HEK293T (cell line): ENCODE measurements at regions not wholly inside any gene's neighbourhood (a gene's known extent, or its start where the extent isn't known, plus 50 kb on each side); places are given as distances from the start of the nearest gene placed in this dataset.

Experiments
- CTCF ChIA-PET: fragments of 350-600 bp; formaldehyde crosslinking; extraction: SDS; loops from one replicate; lab custom pipeline; 2021; ENCODE audit warnings: antibody characterized with exemption, inconsistent platforms; lab: Yijun Ruan, JAX
- POLR2A ChIA-PET: fragments of 350-600 bp; formaldehyde crosslinking; extraction: SDS; loops from one replicate; lab custom pipeline; 2020; ENCODE audit warnings: antibody characterized with exemption, inconsistent platforms; lab: Yijun Ruan, JAX
- DNase-seq: peaks from one replicate; pipeline ENCODE4 v3.0.0; 2012; ENCODE audit warnings: mixed read lengths; ENCODE audit errors: extremely low spot score
- ARNT ChIP-seq: fragments of 450-650 bp; IDR thresholded peaks from 2 replicates; pipeline ENCODE4 v1.6.1; 2017; ENCODE audit warnings: mild to moderate bottlenecking
- BHLHE40 ChIP-seq: fragments of 450-650 bp; IDR thresholded peaks from 2 replicates; pipeline ENCODE4 v1.6.1; 2016; ENCODE audit warnings: mild to moderate bottlenecking, moderate library complexity, borderline replicate concordance
- CTBP1 ChIP-seq: fragments of 450-650 bp; IDR thresholded peaks from 2 replicates; pipeline ENCODE4 v1.6.1; 2016; ENCODE audit warnings: borderline replicate concordance
- ELF4 ChIP-seq: fragments of 450-650 bp; IDR thresholded peaks from 2 replicates; pipeline ENCODE4 v1.6.1; 2017; ENCODE audit warnings: antibody characterized with exemption
- FOXA1 ChIP-seq: fragments of 450-650 bp; IDR thresholded peaks from 2 replicates; pipeline ENCODE4 v1.6.1; 2016; ENCODE audit warnings: mild to moderate bottlenecking
- FOXK2 ChIP-seq: fragments of 450-650 bp; IDR thresholded peaks from 2 replicates; pipeline ENCODE4 v1.6.1; 2016; ENCODE audit warnings: mild to moderate bottlenecking
- FOXM1 ChIP-seq: fragments of 450-650 bp; IDR thresholded peaks from 2 replicates; pipeline ENCODE4 v1.6.1; 2017; ENCODE audit warnings: mild to moderate bottlenecking, borderline replicate concordance
- HDGF ChIP-seq: fragments of 450-650 bp; IDR thresholded peaks from 2 replicates; pipeline ENCODE4 v1.6.1; 2017; ENCODE audit warnings: antibody characterized with exemption, borderline replicate concordance
- L3MBTL2 ChIP-seq: fragments of 450-650 bp; conservative IDR thresholded peaks from 2 replicates; pipeline ENCODE4 v1.6.1; 2016; ENCODE audit warnings: mild to moderate bottlenecking
- LEF1 ChIP-seq: fragments of 450-650 bp; IDR thresholded peaks from 2 replicates; pipeline ENCODE4 v1.6.1; 2017; ENCODE audit warnings: mild to moderate bottlenecking, borderline replicate concordance
- NFRKB ChIP-seq: fragments of 450-650 bp; IDR thresholded peaks from 2 replicates; pipeline ENCODE4 v1.6.1; 2016; ENCODE audit warnings: mild to moderate bottlenecking, moderate library complexity
- SP1 ChIP-seq: fragments of 450-650 bp; IDR thresholded peaks from 2 replicates; pipeline ENCODE4 v1.6.1; 2017
- SUZ12 ChIP-seq: fragments of 450-650 bp; IDR thresholded peaks from 2 replicates; pipeline ENCODE4 v1.6.1; 2016; ENCODE audit warnings: mild to moderate bottlenecking
- TARDBP ChIP-seq: fragments of 450-650 bp; IDR thresholded peaks from 2 replicates; pipeline ENCODE4 v1.6.1; 2016
- ZNF384 ChIP-seq: fragments of 450-650 bp; IDR thresholded peaks from 2 replicates; pipeline ENCODE4 v1.6.1; 2016
- TF ChIP-seq, protein P1 (sequence below): fragments of 450-650 bp; IDR thresholded peaks from 2 replicates; pipeline ENCODE4 v1.6.1; 2016

DNA sequence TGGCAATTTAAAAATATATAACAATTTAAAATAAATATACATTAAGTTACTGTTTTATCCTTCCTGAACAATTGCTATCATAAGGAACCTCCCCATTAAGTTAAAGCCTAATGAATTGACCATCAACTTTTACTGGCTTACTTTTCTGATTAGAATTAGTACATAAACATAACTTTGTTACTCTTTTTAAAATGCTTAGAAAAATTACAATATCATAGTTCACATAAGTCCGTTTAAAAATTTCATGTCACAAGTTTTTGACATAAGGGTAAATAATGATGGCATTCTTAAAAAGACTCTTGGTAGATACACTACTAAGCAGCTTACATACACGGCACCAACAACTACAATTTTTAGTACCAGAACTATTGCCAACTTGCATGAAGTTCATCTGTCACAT, 1308.6 kb downstream of the FSCB start:
- TF ChIP-seq FOXA1, result no peak
- TF ChIP-seq NFRKB, result no peak
- no peak for TF ChIP-seq ZNF384
- TF ChIP-seq HDGF, result no peak
- no peak for TF ChIP-seq LEF1
- TF ChIP-seq FOXM1, result no peak
- TF ChIP-seq, protein P1, sequence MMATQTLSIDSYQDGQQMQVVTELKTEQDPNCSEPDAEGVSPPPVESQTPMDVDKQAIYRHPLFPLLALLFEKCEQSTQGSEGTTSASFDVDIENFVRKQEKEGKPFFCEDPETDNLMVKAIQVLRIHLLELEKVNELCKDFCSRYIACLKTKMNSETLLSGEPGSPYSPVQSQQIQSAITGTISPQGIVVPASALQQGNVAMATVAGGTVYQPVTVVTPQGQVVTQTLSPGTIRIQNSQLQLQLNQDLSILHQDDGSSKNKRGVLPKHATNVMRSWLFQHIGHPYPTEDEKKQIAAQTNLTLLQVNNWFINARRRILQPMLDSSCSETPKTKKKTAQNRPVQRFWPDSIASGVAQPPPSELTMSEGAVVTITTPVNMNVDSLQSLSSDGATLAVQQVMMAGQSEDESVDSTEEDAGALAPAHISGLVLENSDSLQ, result no peak
- TF ChIP-seq CTBP1, result no peak
- no peak for TF ChIP-seq ARNT
- no peak for TF ChIP-seq BHLHE40
- TF ChIP-seq FOXK2, result no peak
- no peak for TF ChIP-seq TARDBP
- TF ChIP-seq ELF4, result no peak
- TF ChIP-seq L3MBTL2, result no peak
- no peak for TF ChIP-seq SP1
- no peak for TF ChIP-seq SUZ12
- POLR2A ChIA-PET, result no interaction called here
- CTCF ChIA-PET, result no interaction called here
- DNase-seq, result no peak

DNA sequence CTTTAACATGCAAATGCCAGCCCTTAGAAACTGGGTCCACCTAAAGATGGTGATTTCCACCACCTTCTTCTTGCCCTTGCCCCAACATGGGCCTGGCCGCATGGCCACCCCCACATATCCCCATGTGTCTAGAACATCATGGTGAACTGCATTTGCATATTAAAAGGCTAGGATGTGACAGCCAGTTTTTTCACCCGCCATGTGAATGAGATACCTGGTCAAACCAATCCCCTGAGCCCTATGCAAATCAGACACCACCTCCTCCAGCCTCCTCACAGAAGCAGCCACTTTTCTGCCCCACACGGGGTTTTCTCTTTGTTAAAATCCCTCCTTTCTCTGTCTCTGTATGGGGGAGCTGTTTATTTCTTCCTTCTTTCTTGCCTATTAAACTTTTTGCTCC, 1322.5 kb downstream of the FSCB start:
- POLR2A ChIA-PET, result no interaction called here
- no peak for DNase-seq
- CTCF ChIA-PET, result no interaction called here
- TF ChIP-seq BHLHE40 (no peak), ARNT (no peak), HDGF (no peak), SUZ12 (no peak), ELF4 (no peak), LEF1 (no peak), TARDBP (no peak), NFRKB (no peak), ZNF384 (no peak), FOXK2 (no peak), CTBP1 (no peak), FOXA1 (no peak), L3MBTL2 (no peak), FOXM1 (no peak)
- TF ChIP-seq, protein P1, result no peak

DNA sequence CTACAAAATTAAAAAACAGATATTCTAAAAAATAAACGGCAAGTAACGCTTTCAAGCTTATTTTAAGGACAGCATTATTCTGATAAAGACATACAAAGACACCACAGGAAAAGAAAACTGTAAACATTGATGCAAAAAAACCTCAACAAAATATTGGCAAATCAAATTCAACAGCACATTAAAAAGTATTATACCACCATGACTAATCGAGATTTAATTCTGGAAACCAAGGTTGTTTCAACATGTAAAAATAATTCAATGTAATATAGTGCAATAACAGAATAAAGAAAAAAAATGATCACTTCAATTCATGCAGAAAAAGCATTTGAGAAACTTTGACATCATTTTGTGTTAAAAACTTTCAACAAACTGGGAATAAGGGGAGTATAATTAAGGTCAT, 1323.2 kb downstream of the FSCB start:
- POLR2A ChIA-PET, result no interaction called here

DNA sequence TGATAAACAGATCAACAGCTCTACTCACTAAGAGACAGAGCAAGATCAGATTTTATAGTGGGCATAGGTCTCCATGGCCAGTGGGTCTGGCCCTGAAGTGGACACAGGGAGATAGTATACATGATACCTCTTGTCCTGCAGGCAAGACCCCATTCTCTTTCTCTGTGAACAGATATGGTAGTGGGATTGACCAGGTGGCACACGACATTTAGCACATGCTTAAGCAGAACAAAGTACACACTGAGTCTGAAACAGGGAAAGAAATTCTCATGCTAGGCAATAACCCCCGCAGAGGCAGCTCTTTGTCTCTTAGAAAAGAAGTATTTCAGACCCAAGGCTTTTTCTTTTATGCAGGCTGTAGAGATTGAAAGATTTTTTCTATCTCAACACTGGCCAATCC, 1331.2 kb downstream of the FSCB start:
- TF ChIP-seq, protein P1, result no peak
- CTCF ChIA-PET, result no interaction called here
- POLR2A ChIA-PET, result no interaction called here
- no peak for DNase-seq

More for the DNA sequence above, 1323.2 kb downstream of the FSCB start:
- no peak for DNase-seq
- TF ChIP-seq ELF4 (no peak), ARNT (no peak), TARDBP (no peak), CTBP1 (no peak), ZNF384 (no peak), L3MBTL2 (no peak), SUZ12 (no peak), SP1 (no peak), BHLHE40 (no peak), LEF1 (no peak), FOXM1 (no peak), NFRKB (no peak), FOXK2 (no peak), FOXA1 (no peak), HDGF (no peak)
- TF ChIP-seq, protein P1, result no peak
- CTCF ChIA-PET, result no interaction called here

DNA sequence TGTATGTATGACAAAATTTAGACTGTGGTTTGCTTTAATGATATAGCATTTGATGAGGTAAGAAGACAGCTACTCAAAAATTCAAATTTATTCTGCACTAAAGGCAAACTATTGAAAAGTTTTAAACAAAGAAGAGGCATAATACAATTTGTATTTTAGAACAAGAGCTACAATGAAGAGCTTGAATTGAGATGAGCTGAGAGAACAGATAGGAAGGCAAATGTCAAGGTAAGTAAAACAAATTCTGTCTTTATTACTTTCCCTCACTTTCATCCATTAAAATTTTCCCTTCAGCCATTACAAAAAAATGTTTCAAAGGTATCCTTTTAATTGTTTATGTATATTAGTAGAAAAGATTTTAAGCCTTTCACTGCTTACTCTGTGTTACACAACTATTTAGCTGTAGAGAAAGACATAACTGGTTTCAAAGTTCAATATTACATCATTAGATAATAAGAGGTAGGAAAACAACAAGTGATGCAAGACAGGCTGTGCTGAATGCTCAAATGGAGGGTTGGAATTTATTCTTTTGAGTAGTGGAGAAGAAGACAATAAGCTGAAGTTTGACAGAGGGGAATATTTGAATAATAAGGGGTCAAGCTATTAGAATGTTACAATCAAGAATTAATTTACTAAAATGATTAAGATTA, 1334.1 kb downstream of the FSCB start:
- ChIA-PET CTCF (no interaction called here), POLR2A (no interaction called here)
- DNase-seq, result no peak
- TF ChIP-seq BHLHE40 (no peak), FOXK2 (no peak), CTBP1 (no peak), LEF1 (no peak), HDGF (no peak), TARDBP (no peak), NFRKB (no peak), FOXA1 (no peak), FOXM1 (no peak), ARNT (no peak), ELF4 (no peak), SUZ12 (no peak), SP1 (no peak), L3MBTL2 (no peak)
- TF ChIP-seq, protein P1, result no peak
